IMR-90 (cell line): ENCODE measurements at regions not wholly inside any gene's neighbourhood (a gene's known extent, or its start where the extent isn't known, plus 50 kb on each side); places are given as distances from the start of the nearest gene placed in this dataset.

Experiments
- ATAC-seq: fragments of 200-7000 bp; cut with Tn5 transposase; 2 replicates; pipeline ENCODE4 v1.9.1; 2020; ENCODE audit warnings: low read depth, mild to moderate bottlenecking, moderate library complexity
- BruUV-seq: library from RNA; stranded (reverse); fragments of 400-500 nt; replicated peaks from 2 replicates; lab custom pipeline; 2021; lab: Mats Ljungman, UMichigan
- CTCF ChIA-PET: fragments of 300-600 bp; formaldehyde crosslinking; extraction: SDS; loops from one replicate; lab custom pipeline; 2021; ENCODE audit warnings: antibody characterized with exemption; lab: Yijun Ruan, JAX
- POLR2A ChIA-PET: fragments of 300-600 bp; sonication (Branson Sonifier 250); formaldehyde crosslinking; loops from one replicate; lab custom pipeline; 2022; ENCODE audit warnings: antibody characterized with exemption; ENCODE audit not compliant: unreplicated experiment; lab: Charles Lee
- DNase-seq: peaks from one replicate; pipeline ENCODE4 v3.0.0; 2013
- H2AFZ ChIP-seq: replicated peaks from 2 replicates; pipeline ENCODE3; 2013; ENCODE audit warnings: low read length, mild to moderate bottlenecking; ENCODE audit not compliant: poor library complexity
- H2AK5ac ChIP-seq: 2 replicates; pipeline ENCODE4 v1.6.1; 2013; ENCODE audit warnings: low read depth, low read length, inconsistent platforms
- H2AK9ac ChIP-seq: replicated peaks from 2 replicates; pipeline ENCODE3; 2013; ENCODE audit warnings: mild to moderate bottlenecking, low read depth, low read length, moderate library complexity; ENCODE audit not compliant: poor library complexity
- H2BK120ac ChIP-seq: 2 replicates; pipeline ENCODE4 v1.6.1; 2013; ENCODE audit warnings: low read depth, low read length, inconsistent platforms
- H2BK15ac ChIP-seq: 3 replicates; pipeline ENCODE4 v1.6.1; 2013; ENCODE audit warnings: low read depth, low read length, inconsistent platforms
- H2BK20ac ChIP-seq: 2 replicates; pipeline ENCODE4 v1.6.1; 2013; ENCODE audit warnings: low read depth, mild to moderate bottlenecking, inconsistent platforms, low read length, moderate library complexity
- H2BK5ac ChIP-seq: 2 replicates; pipeline ENCODE4 v1.6.1; 2013; ENCODE audit warnings: mild to moderate bottlenecking, low read depth, low read length, inconsistent platforms; ENCODE audit not compliant: poor library complexity, severe bottlenecking
- H3K14ac ChIP-seq: replicated peaks from 2 replicates; pipeline ENCODE4 v1.6.1; 2013; ENCODE audit warnings: low read depth, low read length, inconsistent platforms
- H3K18ac ChIP-seq: 2 replicates; pipeline ENCODE4 v1.6.1; 2013; ENCODE audit warnings: low read depth, low read length, control low read depth
- H3K23ac ChIP-seq: 2 replicates; pipeline ENCODE4 v1.6.1; 2013; ENCODE audit warnings: low read depth, low read length, inconsistent platforms
- H3K27ac ChIP-seq: 2 replicates; pipeline ENCODE4 v1.5.1; 2013; ENCODE audit warnings: mild to moderate bottlenecking, control low read depth, low read length; ENCODE audit not compliant: insufficient read depth
- H3K27me3 ChIP-seq: 2 replicates; pipeline ENCODE4 v1.6.1; 2013; ENCODE audit warnings: low read length; ENCODE audit not compliant: control insufficient read depth, insufficient read depth
- H3K36me3 ChIP-seq: 2 replicates; pipeline ENCODE4 v1.6.1; 2013; ENCODE audit warnings: low read length, mixed read lengths; ENCODE audit not compliant: control insufficient read depth, insufficient read depth
- H3K4ac ChIP-seq: 2 replicates; pipeline ENCODE4 v1.6.1; 2013; ENCODE audit warnings: low read depth, low read length, inconsistent platforms
- H3K4me1 ChIP-seq: 2 replicates; pipeline ENCODE4 v1.6.1; 2013; ENCODE audit warnings: low read length, mixed read lengths; ENCODE audit not compliant: control insufficient read depth, insufficient read depth
- H3K4me2 ChIP-seq: 2 replicates; pipeline ENCODE4 v1.6.1; 2013; ENCODE audit warnings: low read depth, mild to moderate bottlenecking, control low read depth, low read length, moderate library complexity
- H3K4me3 ChIP-seq: 2 replicates; pipeline ENCODE4 v1.5.1; 2013; ENCODE audit warnings: low read depth, mild to moderate bottlenecking, control low read depth, low read length, moderate library complexity; ENCODE audit not compliant: insufficient read depth
- H3K56ac ChIP-seq: 2 replicates; pipeline ENCODE4 v1.6.1; 2013; ENCODE audit warnings: low read length, inconsistent platforms; ENCODE audit not compliant: insufficient read depth; ENCODE audit errors: extremely low read depth
- H3K79me1 ChIP-seq, 2 experiments: 2 replicates each; pipeline ENCODE4 v1.6.1; 2013; ENCODE audit warnings: low read length in 2 of 2, inconsistent platforms in 1 of 2, low read depth in 1 of 2
- H3K9ac ChIP-seq: 2 replicates; pipeline ENCODE4 v1.6.1; 2013; ENCODE audit warnings: low read depth, low read length, control low read depth
- H3K9me1 ChIP-seq: 2 replicates; pipeline ENCODE4 v1.6.1; 2013; ENCODE audit warnings: low read length, inconsistent platforms; ENCODE audit not compliant: insufficient read depth
- H3K9me3 ChIP-seq: 2 replicates; pipeline ENCODE4 v1.6.1; 2013; ENCODE audit warnings: low read length; ENCODE audit not compliant: control insufficient read depth, insufficient read depth
- H4K20me1 ChIP-seq: 2 replicates; pipeline ENCODE4 v1.6.1; 2013; ENCODE audit warnings: low read length, inconsistent platforms; ENCODE audit not compliant: insufficient read depth
- H4K5ac ChIP-seq: 2 replicates; pipeline ENCODE4 v1.6.1; 2013; ENCODE audit warnings: mild to moderate bottlenecking, low read depth, low read length, control low read depth
- H4K8ac ChIP-seq, 2 experiments: 2 replicates each; pipeline ENCODE4 v1.6.1; 2013; ENCODE audit warnings: low read depth in 2 of 2, low read length in 2 of 2, control low read depth in 1 of 2, inconsistent platforms in 1 of 2
- H4K91ac ChIP-seq: 2 replicates; pipeline ENCODE4 v1.6.1; 2013; ENCODE audit warnings: low read depth, low read length, inconsistent platforms; ENCODE audit not compliant: insufficient read depth
- BHLHE40 ChIP-seq: fragments of 150-350 bp; IDR thresholded peaks from 2 replicates; pipeline ENCODE4 v1.6.1; 2016; ENCODE audit warnings: mild to moderate bottlenecking, low read depth, low read length
- CEBPB ChIP-seq: IDR thresholded peaks from 2 replicates; pipeline ENCODE4 v1.6.1; 2012; ENCODE audit warnings: low read depth, low read length, improper control_type of control experiment
- CHD1 ChIP-seq: IDR thresholded peaks from 2 replicates; pipeline ENCODE4 v1.6.1; 2012; ENCODE audit warnings: low read depth, low read length, improper control_type of control experiment
- FOS ChIP-seq: fragments of 150-350 bp; IDR thresholded peaks from 2 replicates; pipeline ENCODE4 v1.6.1; 2016; ENCODE audit warnings: low read depth, low read length
- MAFK ChIP-seq: IDR thresholded peaks from 2 replicates; pipeline ENCODE4 v1.6.1; 2012; ENCODE audit warnings: low read depth, low read length, improper control_type of control experiment
- MAZ ChIP-seq: IDR thresholded peaks from 2 replicates; pipeline ENCODE4 v1.6.1; 2012; ENCODE audit warnings: low read depth, mild to moderate bottlenecking, low read length, improper control_type of control experiment, moderate library complexity, borderline replicate concordance
- MXI1 ChIP-seq: IDR thresholded peaks from 2 replicates; pipeline ENCODE4 v1.6.1; 2012; ENCODE audit warnings: low read depth, mild to moderate bottlenecking, low read length, moderate library complexity, borderline replicate concordance
- POLR2A ChIP-seq: IDR thresholded peaks from 2 replicates; pipeline ENCODE4 v1.6.1; 2012; ENCODE audit warnings: mild to moderate bottlenecking, low read depth, low read length
- RAD21 ChIP-seq: IDR thresholded peaks from 2 replicates; pipeline ENCODE4 v1.6.1; 2012; ENCODE audit warnings: low read length, improper control_type of control experiment
- RCOR1 ChIP-seq: IDR thresholded peaks from 2 replicates; pipeline ENCODE4 v1.6.1; 2012; ENCODE audit warnings: mild to moderate bottlenecking, low read length, improper control_type of control experiment; ENCODE audit not compliant: insufficient replicate concordance
- RFX5 ChIP-seq: IDR thresholded peaks from 2 replicates; pipeline ENCODE4 v1.8.0; 2012; ENCODE audit warnings: low read depth, mild to moderate bottlenecking, low read length, moderate library complexity
- SMC3 ChIP-seq: fragments of 150-350 bp; IDR thresholded peaks from 2 replicates; pipeline ENCODE4 v1.6.1; 2016; ENCODE audit warnings: low read depth, mild to moderate bottlenecking, antibody characterized with exemption, low read length, moderate library complexity
- WGBS, 2 experiments: methylation state at CpG; one replicate each; pipeline versions ENCODE4 v1.1.5 to v1.1.7; 2013; ENCODE audit warnings: missing lambda C conversion rate in 2 of 2; ENCODE audit not compliant: insufficient read length in 1 of 2; ENCODE audit errors: extremely low coverage in 2 of 2; 5-methylcytosine and 5-hydroxymethylcytosine counted together
- dilution Hi-C: fragments of 300-500 bp; cut with HindIII; formaldehyde crosslinking; loops from one replicate; pipeline ENCODE4 v1.14.3; 2018; ENCODE audit warnings: low sequenced_read_pairs; ENCODE audit not compliant: unreplicated experiment
- in situ Hi-C: fragments of 300-500 bp; cut with MboI; formaldehyde crosslinking; loops from 3 replicates; pipeline ENCODE4 v1.14.3; 2019; ENCODE audit warnings: low sequenced_read_pairs, inconsistent platforms, mixed read lengths
- intact Hi-C: fragments of 100-400 bp; cut with micrococcal nuclease; formaldehyde crosslinking; loops from 2 replicates; pipeline ENCODE4 v1.10.0; 2022
- TF ChIP-seq, protein P1 (sequence below): fragments of 150-350 bp; IDR thresholded peaks from 2 replicates; pipeline ENCODE4 v1.6.1; 2016; ENCODE audit warnings: low read depth, mild to moderate bottlenecking, low read length, moderate library complexity, borderline replicate concordance
- TF ChIP-seq, protein P2 (sequence below): conservative IDR thresholded peaks from 2 replicates; pipeline ENCODE4 v1.5.1; 2012; ENCODE audit warnings: mild to moderate bottlenecking, low read depth, low read length, improper control_type of control experiment
- TF ChIP-seq, protein P3 (sequence below): fragments of 150-350 bp; IDR thresholded peaks from 2 replicates; pipeline ENCODE4 v1.6.1; 2017; ENCODE audit warnings: mild to moderate bottlenecking, antibody characterized with exemption, low read length, low read depth

DNA sequence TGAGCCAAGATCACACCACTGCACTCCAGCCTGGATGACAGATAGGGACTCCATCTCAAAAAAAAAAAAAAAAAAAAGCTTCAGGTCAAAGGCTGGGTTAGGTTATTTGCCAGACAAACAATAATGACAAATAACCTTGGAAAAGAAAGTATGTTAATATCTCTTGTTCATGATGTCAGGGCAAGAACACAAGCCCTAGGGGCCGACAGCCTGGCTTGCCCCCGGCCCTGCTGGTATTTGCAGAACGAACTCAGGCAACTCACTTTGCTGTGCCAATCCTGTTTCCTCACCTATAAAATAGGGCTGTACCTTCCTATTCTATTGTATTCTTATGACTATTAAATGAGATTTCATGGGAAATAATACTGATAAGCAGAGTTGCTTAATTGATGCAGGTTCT lies 75.4 kb upstream of the CDC42EP3 start:
- Histone ChIP-seq H3K56ac (no peak overlapping the region), H3K79me1 (0 out of 4 replicates have a peak, but pooled peaks cover 0 to 2% of the 10 kb centered on the region in 2 experiments), H3K4me3 (no peak overlapping the region), H3K27ac (no peak overlapping the region), H3K9ac (no peak overlapping the region), H3K4me2 (no peak overlapping the region), H4K20me1 (no peaks in the 10 kb centered on the region), H3K4me1 (peaks cover 3% of the 10 kb centered on the region), H3K9me1 (no peaks in the 10 kb centered on the region; the same call in 1 of the 2 replicates), H2AK5ac (no peak overlapping the region), H2BK5ac (no peak overlapping the region), H3K36me3 (no peaks in the 10 kb centered on the region), H2BK120ac (no peak overlapping the region), H2BK15ac (no peak overlapping the region), H3K23ac (no peak overlapping the region), H3K14ac (no peak overlapping the region), H3K27me3 (no peaks in the 10 kb centered on the region), H2BK20ac (no peak overlapping the region), H4K5ac (no peak overlapping the region), H2AFZ (no peak overlapping the region), H3K18ac (no peak overlapping the region), H2AK9ac (no peak overlapping the region), H4K91ac (no peak overlapping the region), H3K9me3 (no peaks in the 10 kb centered on the region), H3K4ac (no peak overlapping the region), H4K8ac (no peak overlapping the region)
- dilution Hi-C loops (no loop called here), in situ Hi-C loops (no loop called here), intact Hi-C loops (no loop called here)
- ATAC-seq (no peak), DNase-seq (no peak)
- no CpG with 5 or more reads among the region's 3 CpGs for WGBS, 2 experiments
- ChIA-PET CTCF (interaction anchor here (0.7 kb wide), 2 partner anchors 35 to 72 kb away, joined by 3 to 4 read pairs; no protein-coding TSS in a partner anchor), POLR2A (no interaction called here)
- BruUV-seq: no TSS peak
- TF ChIP-seq CHD1 (no peak), MAZ (no peak), BHLHE40 (no peak), CEBPB (no peak), MAFK (no peak), RAD21 (no peak), RFX5 (no peak), POLR2A (no peak), MXI1 (no peak), SMC3 (no peak), RCOR1 (no peak), FOS (no peak)
- TF ChIP-seq, protein P1, sequence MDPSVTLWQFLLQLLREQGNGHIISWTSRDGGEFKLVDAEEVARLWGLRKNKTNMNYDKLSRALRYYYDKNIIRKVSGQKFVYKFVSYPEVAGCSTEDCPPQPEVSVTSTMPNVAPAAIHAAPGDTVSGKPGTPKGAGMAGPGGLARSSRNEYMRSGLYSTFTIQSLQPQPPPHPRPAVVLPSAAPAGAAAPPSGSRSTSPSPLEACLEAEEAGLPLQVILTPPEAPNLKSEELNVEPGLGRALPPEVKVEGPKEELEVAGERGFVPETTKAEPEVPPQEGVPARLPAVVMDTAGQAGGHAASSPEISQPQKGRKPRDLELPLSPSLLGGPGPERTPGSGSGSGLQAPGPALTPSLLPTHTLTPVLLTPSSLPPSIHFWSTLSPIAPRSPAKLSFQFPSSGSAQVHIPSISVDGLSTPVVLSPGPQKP: no peak
- TF ChIP-seq, protein P2, sequence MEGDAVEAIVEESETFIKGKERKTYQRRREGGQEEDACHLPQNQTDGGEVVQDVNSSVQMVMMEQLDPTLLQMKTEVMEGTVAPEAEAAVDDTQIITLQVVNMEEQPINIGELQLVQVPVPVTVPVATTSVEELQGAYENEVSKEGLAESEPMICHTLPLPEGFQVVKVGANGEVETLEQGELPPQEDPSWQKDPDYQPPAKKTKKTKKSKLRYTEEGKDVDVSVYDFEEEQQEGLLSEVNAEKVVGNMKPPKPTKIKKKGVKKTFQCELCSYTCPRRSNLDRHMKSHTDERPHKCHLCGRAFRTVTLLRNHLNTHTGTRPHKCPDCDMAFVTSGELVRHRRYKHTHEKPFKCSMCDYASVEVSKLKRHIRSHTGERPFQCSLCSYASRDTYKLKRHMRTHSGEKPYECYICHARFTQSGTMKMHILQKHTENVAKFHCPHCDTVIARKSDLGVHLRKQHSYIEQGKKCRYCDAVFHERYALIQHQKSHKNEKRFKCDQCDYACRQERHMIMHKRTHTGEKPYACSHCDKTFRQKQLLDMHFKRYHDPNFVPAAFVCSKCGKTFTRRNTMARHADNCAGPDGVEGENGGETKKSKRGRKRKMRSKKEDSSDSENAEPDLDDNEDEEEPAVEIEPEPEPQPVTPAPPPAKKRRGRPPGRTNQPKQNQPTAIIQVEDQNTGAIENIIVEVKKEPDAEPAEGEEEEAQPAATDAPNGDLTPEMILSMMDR: no peak
- TF ChIP-seq, protein P3, sequence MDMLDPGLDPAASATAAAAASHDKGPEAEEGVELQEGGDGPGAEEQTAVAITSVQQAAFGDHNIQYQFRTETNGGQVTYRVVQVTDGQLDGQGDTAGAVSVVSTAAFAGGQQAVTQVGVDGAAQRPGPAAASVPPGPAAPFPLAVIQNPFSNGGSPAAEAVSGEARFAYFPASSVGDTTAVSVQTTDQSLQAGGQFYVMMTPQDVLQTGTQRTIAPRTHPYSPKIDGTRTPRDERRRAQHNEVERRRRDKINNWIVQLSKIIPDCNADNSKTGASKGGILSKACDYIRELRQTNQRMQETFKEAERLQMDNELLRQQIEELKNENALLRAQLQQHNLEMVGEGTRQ: no peak
